ENCODE measurements at regions not wholly inside any gene's neighbourhood (a gene's known extent, or its start where the extent isn't known, plus 50 kb on each side); places are given as distances from the start of the nearest gene placed in this dataset.

DNA sequence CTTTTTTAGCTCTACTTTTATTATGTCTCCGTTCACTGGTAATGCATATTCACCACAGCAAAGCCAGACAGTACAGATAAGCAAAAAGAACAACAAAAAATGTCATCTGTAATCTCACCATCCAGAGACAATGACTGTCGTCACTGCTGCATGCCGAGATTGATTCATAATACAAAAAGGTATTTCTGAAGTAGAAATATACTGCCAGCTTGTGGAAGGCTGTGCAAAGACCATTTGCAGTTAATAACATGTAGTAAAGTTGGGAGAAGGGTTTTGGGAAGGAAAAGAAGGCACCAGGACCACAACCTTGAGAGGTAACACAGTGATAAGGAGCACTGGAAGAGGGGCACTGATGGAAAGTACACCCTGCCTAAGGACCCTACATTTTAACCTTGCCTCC, 223.0 kb upstream of the ZIC3 start:
- H3K27ac ChIP-seq, result no peak overlapping the region
- no peak for TF ChIP-seq ZFX (IDR thresholded peaks at IDR 0.05; ENCODE audit: borderline replicate concordance)
- TF ChIP-seq, protein P1, sequence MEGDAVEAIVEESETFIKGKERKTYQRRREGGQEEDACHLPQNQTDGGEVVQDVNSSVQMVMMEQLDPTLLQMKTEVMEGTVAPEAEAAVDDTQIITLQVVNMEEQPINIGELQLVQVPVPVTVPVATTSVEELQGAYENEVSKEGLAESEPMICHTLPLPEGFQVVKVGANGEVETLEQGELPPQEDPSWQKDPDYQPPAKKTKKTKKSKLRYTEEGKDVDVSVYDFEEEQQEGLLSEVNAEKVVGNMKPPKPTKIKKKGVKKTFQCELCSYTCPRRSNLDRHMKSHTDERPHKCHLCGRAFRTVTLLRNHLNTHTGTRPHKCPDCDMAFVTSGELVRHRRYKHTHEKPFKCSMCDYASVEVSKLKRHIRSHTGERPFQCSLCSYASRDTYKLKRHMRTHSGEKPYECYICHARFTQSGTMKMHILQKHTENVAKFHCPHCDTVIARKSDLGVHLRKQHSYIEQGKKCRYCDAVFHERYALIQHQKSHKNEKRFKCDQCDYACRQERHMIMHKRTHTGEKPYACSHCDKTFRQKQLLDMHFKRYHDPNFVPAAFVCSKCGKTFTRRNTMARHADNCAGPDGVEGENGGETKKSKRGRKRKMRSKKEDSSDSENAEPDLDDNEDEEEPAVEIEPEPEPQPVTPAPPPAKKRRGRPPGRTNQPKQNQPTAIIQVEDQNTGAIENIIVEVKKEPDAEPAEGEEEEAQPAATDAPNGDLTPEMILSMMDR (IDR thresholded peaks at IDR 0.05), result no peak

GRCh38 chrX:137313627-137314026, 252.3 kb upstream of the ZIC3 start:
- H3K27ac ChIP-seq, result no peak overlapping the region
- TF ChIP-seq ZFX (IDR thresholded peaks at IDR 0.05; ENCODE audit: borderline replicate concordance), result no peak
- TF ChIP-seq, protein P1 (IDR thresholded peaks at IDR 0.05), result no peak

GRCh38 chrX:137305404-137305803, 260.5 kb upstream of the ZIC3 start:
- TF ChIP-seq, protein P1 (IDR thresholded peaks at IDR 0.05), result no peak
- no peak for TF ChIP-seq ZFX (IDR thresholded peaks at IDR 0.05; ENCODE audit: borderline replicate concordance)
- H3K27ac ChIP-seq, result no peak overlapping the region

DNA sequence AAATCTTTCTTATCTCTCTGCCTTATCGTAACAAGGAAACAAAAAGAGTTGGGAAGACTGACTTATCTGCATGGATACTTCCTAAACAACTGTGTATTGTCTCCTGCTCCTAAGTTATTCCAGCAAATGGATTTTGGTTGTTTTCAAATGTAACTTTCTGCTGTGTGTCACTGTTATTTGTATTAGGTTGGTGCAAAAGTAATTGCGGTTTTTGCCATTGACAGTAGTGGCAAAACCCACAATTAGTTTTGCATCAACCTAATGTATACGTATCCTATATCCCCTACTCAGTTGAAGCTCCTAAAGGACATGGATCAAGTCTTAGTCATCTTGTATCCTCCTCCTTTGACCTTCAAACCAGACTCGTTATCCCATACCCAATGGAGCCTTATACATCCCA, 263.4 kb upstream of the GPR101 start:
- no peak overlapping the region for H3K27ac ChIP-seq
- TF ChIP-seq, protein P1 (IDR thresholded peaks at IDR 0.05), result no peak
- TF ChIP-seq ZFX (IDR thresholded peaks at IDR 0.05; ENCODE audit: borderline replicate concordance), result no peak

DNA sequence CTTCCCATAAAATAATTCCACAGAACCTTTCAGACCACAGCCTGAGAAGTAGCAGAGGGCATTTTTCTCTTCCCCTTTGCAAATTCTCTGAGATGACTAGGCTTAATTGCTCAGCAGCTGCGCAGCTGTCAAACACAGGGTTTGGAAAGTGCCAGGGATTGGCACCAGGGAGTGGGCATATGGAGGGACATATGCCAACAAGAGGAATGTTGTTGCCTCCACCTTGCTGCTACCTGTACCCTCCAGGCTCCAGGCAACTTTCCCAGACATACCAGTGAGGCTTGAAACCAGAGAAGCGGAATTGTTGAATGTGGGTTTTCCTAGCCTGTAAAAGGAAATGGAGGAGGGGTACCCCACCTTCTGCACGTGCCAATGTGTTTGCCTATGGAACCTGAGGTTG, 256.2 kb upstream of the GPR101 start:
- H3K27ac ChIP-seq, result no peak overlapping the region
- no peak for TF ChIP-seq ZFX (IDR thresholded peaks at IDR 0.05; ENCODE audit: borderline replicate concordance)
- TF ChIP-seq, protein P1 (IDR thresholded peaks at IDR 0.05), result no peak

GRCh38 chrX:137287191-137287590, 253.4 kb upstream of the GPR101 start:
- H3K27ac ChIP-seq, result no peak overlapping the region
- TF ChIP-seq ZFX (IDR thresholded peaks at IDR 0.05; ENCODE audit: borderline replicate concordance), result no peak
- TF ChIP-seq, protein P1 (IDR thresholded peaks at IDR 0.05), result no peak

DNA sequence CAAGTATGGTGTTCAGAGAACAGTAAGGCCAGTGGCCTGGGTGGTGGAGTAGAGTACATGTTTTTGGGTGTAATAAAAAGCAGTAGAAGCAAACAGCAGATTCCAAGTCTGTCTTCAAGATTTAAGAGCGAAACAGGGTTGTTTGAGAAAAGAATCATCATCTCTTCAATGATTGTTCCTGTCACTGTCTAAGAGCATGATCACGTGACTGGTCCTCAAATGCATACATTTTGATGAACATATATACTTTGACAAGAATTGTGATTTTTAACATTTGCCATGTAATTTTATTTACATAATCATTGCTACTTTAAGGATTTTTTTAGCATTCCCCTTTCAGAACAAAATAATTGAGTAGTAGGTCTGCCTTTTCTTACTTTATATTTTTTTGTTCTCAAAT, 252.6 kb upstream of the GPR101 start:
- H3K27ac ChIP-seq, result no peak overlapping the region
- TF ChIP-seq ZFX (IDR thresholded peaks at IDR 0.05; ENCODE audit: borderline replicate concordance), result no peak
- TF ChIP-seq, protein P1 (IDR thresholded peaks at IDR 0.05), result no peak
